ENCODE measurements at regions not wholly inside any gene's neighbourhood (a gene's known extent, or its start where the extent isn't known, plus 50 kb on each side); places are given as distances from the start of the nearest gene placed in this dataset.

GRCh38 chr14:105783707-105784106 lies 257.3 kb downstream of the TMEM121 start:
- H3K36me3 ChIP-seq: no peaks in the 10 kb centered on the region
- WGBS, 5 donors: 46 to 58% (median 51%) methylated on average over 2 to 3 of the region's 3 CpGs

GRCh38 chr14:105793836-105794235 lies 267.5 kb downstream of the TMEM121 start:
- TF ChIP-seq POLR2AphosphoS5 (IDR thresholded peaks at IDR 0.05): no peak
- TF ChIP-seq EP300 (IDR thresholded peaks at IDR 0.05): no peak
- Histone ChIP-seq H3K27me3 (peaks cover 0 to 11% (median 4%) of the 10 kb centered on the region in 3 donors), H3K4me3 (no peak overlapping the region), H3K27ac (no peak overlapping the region), H3K36me3 (no peaks in the 10 kb centered on the region), H3K4me1 (no peaks in the 10 kb centered on the region), H3K9me3 (peaks cover 0 to 15% (median 7%) of the 10 kb centered on the region in 4 donors)
- WGBS, 5 donors: 69 to 87% (median 76%) methylated on average over 4 of the region's 4 CpGs
- no peak for DNase-seq
- intact Hi-C loops (cut with DNase I; ENCODE audit: low total_unique reads): no loop called here

More at GRCh38 chr14:105783707-105784106, 257.3 kb downstream of the TMEM121 start:
- peaks cover 2 to 46% (median 38%) of the 10 kb centered on the region in 4 donors for H3K9me3 ChIP-seq
- H3K27me3 ChIP-seq: no peaks in the 10 kb centered on the region
- TF ChIP-seq EP300 (IDR thresholded peaks at IDR 0.05) (no peak), POLR2AphosphoS5 (IDR thresholded peaks at IDR 0.05) (no peak), CTCF (IDR thresholded peaks at IDR 0.05) (no peak), POLR2A (IDR thresholded peaks at IDR 0.05) (no peak)
- H3K27ac ChIP-seq: no peak overlapping the region
- H3K4me1 ChIP-seq: no peaks in the 10 kb centered on the region
- no peak for DNase-seq
- intact Hi-C loops (cut with DNase I; ENCODE audit: low total_unique reads): no loop called here
- no peak overlapping the region for H3K4me3 ChIP-seq

GRCh38 chr14:105797546-105797945 lies 271.2 kb downstream of the TMEM121 start:
- H3K9me3 ChIP-seq: peaks cover 0 to 32% (median 8%) of the 10 kb centered on the region in 4 donors
- no peak overlapping the region for H3K27ac ChIP-seq
- TF ChIP-seq POLR2AphosphoS5 (IDR thresholded peaks at IDR 0.05) (no peak), EP300 (IDR thresholded peaks at IDR 0.05) (no peak), CTCF (IDR thresholded peaks at IDR 0.05) (no peak), POLR2A (IDR thresholded peaks at IDR 0.05) (no peak)
- 80 to 100% (median 89%) methylated on average over 1 of the region's 1 CpG for WGBS, 5 donors
- DNase-seq: no peak
- H3K4me3 ChIP-seq: no peak overlapping the region
- intact Hi-C loops (cut with DNase I; ENCODE audit: low total_unique reads): no loop called here
- no peaks in the 10 kb centered on the region for H3K36me3 ChIP-seq
- no peaks in the 10 kb centered on the region for H3K4me1 ChIP-seq
- H3K27me3 ChIP-seq: peaks cover 0 to 4% (median 4%) of the 10 kb centered on the region in 3 donors

GRCh38 chr14:105805701-105806100 lies 279.3 kb downstream of the TMEM121 start:
- Histone ChIP-seq H3K27me3 (no peaks in the 10 kb centered on the region), H3K36me3 (no peaks in the 10 kb centered on the region), H3K4me3 (no peak overlapping the region), H3K9me3 (peaks cover 0 to 46% (median 29%) of the 10 kb centered on the region in 4 donors), H3K4me1 (no peaks in the 10 kb centered on the region), H3K27ac (no peak overlapping the region)
- TF ChIP-seq CTCF (IDR thresholded peaks at IDR 0.05): no peak
- TF ChIP-seq POLR2AphosphoS5 (IDR thresholded peaks at IDR 0.05): no peak
- TF ChIP-seq EP300 (IDR thresholded peaks at IDR 0.05): no peak
- no peak for TF ChIP-seq POLR2A (IDR thresholded peaks at IDR 0.05)
- intact Hi-C loops (cut with DNase I; ENCODE audit: low total_unique reads): no loop called here
- no peak for DNase-seq

GRCh38 chr14:105806568-105806967 lies 280.2 kb downstream of the TMEM121 start:
- Histone ChIP-seq H3K36me3 (no peaks in the 10 kb centered on the region), H3K4me1 (no peaks in the 10 kb centered on the region), H3K27me3 (peaks cover 0 to 4% (median 0%) of the 10 kb centered on the region in 3 donors), H3K4me3 (no peak overlapping the region), H3K27ac (no peak overlapping the region), H3K9me3 (peaks cover 0 to 48% (median 29%) of the 10 kb centered on the region in 4 donors)
- DNase-seq: no peak
- intact Hi-C loops (cut with DNase I; ENCODE audit: low total_unique reads): no loop called here
- 38 to 52% (median 50%) methylated on average over 3 of the region's 3 CpGs for WGBS, 5 donors
- TF ChIP-seq POLR2A (IDR thresholded peaks at IDR 0.05) (no peak), EP300 (IDR thresholded peaks at IDR 0.05) (no peak), CTCF (IDR thresholded peaks at IDR 0.05) (no peak), POLR2AphosphoS5 (IDR thresholded peaks at IDR 0.05) (no peak)

Data from stomach (tissue), 8 donors.